PC-9 (cell line): ENCODE measurements at regions not wholly inside any gene's neighbourhood (a gene's known extent, or its start where the extent isn't known, plus 50 kb on each side); places are given as distances from the start of the nearest gene placed in this dataset.

Source experiments
- BruUV-seq: library from RNA; stranded (reverse); fragments of 400-500 nt; replicated peaks from 2 replicates; lab custom pipeline; 2021; lab: Mats Ljungman, UMichigan
- CTCF ChIA-PET: fragments of 300-600 bp; sonication (Branson Sonifier 250); formaldehyde crosslinking; loops from one replicate; lab custom pipeline; 2022; ENCODE audit warnings: antibody characterized with exemption; lab: Charles Lee
- POLR2A ChIA-PET: fragments of 300-600 bp; sonication (Branson Sonifier 250); formaldehyde crosslinking; loops from one replicate; lab custom pipeline; 2022; ENCODE audit warnings: antibody characterized with exemption; ENCODE audit not compliant: unreplicated experiment; lab: Charles Lee
- DNase-seq, 2 experiments: peaks; one replicate each; pipeline versions ENCODE4 v3.0.0 to v3.0.0-alpha.2; 2015 to 2022; ENCODE audit warnings: mixed read lengths in 1 of 2
- H2AFZ ChIP-seq: fragments of 200-600 bp; sonication (generic); 2 replicates; pipeline ENCODE4 v1.8.1; 2017; ENCODE audit warnings: antibody characterized with exemption
- H3F3A ChIP-seq: fragments of 200-600 bp; sonication (generic); 2 replicates; pipeline ENCODE4 v1.8.1; 2017; ENCODE audit warnings: antibody characterized with exemption, mild to moderate bottlenecking, low read depth; ENCODE audit not compliant: insufficient read depth
- H3K27ac ChIP-seq: fragments of 200-600 bp; sonication (generic); 2 replicates; pipeline ENCODE4 v1.6.1; 2016; ENCODE audit warnings: mixed run types
- H3K27me3 ChIP-seq: fragments of 200-600 bp; sonication (generic); 2 replicates; pipeline ENCODE4 v1.6.1; 2016; ENCODE audit warnings: low read depth, mixed run types; ENCODE audit not compliant: insufficient read depth
- H3K36me3 ChIP-seq: fragments of 200-600 bp; sonication (generic); 2 replicates; pipeline ENCODE4 v1.6.1; 2016; ENCODE audit warnings: low read depth, mixed run types
- H3K4me1 ChIP-seq: fragments of 200-600 bp; sonication (generic); replicated peaks from 2 replicates; pipeline ENCODE4 v1.6.1; 2016; ENCODE audit warnings: mixed run types; ENCODE audit not compliant: insufficient read depth
- H3K4me2 ChIP-seq: fragments of 200-600 bp; sonication (generic); 2 replicates; pipeline ENCODE4 v1.6.1; 2017; ENCODE audit warnings: mixed run types
- H3K4me3 ChIP-seq: fragments of 200-600 bp; sonication (generic); 2 replicates; pipeline ENCODE4 v1.6.1; 2016; ENCODE audit warnings: mixed run types
- H3K79me2 ChIP-seq: fragments of 200-600 bp; sonication (generic); 2 replicates; pipeline ENCODE4 v1.6.1; 2017; ENCODE audit warnings: low read depth, mixed run types
- H3K9me2 ChIP-seq: fragments of 200-600 bp; sonication (generic); 2 replicates; pipeline ENCODE4 v1.8.1; 2017; ENCODE audit warnings: mild to moderate bottlenecking; ENCODE audit not compliant: insufficient read depth
- H3K9me3 ChIP-seq: fragments of 200-600 bp; sonication (generic); 2 replicates; pipeline ENCODE4 v1.8.1; 2016; ENCODE audit warnings: low read depth; ENCODE audit not compliant: insufficient read depth
- H4K20me1 ChIP-seq: fragments of 200-600 bp; sonication (generic); 2 replicates; pipeline ENCODE4 v1.8.1; 2017; ENCODE audit not compliant: insufficient read depth
- EZH2 ChIP-seq: fragments of 200-600 bp; sonication (generic); IDR thresholded peaks from 2 replicates; pipeline ENCODE4 v1.8.0; 2017; ENCODE audit warnings: antibody characterized with exemption, low read depth
- intact Hi-C: fragments of 100-400 bp; cut with micrococcal nuclease; formaldehyde crosslinking; loops from one replicate; pipeline ENCODE4 v1.10.0; 2022; ENCODE audit not compliant: unreplicated experiment
- TF ChIP-seq, protein P1 (sequence below): fragments of 200-600 bp; sonication (generic); conservative IDR thresholded peaks from 2 replicates; pipeline ENCODE4 v1.6.1; 2017; ENCODE audit warnings: mixed run types, antibody characterized with exemption, mild to moderate bottlenecking, moderate library complexity

DNA sequence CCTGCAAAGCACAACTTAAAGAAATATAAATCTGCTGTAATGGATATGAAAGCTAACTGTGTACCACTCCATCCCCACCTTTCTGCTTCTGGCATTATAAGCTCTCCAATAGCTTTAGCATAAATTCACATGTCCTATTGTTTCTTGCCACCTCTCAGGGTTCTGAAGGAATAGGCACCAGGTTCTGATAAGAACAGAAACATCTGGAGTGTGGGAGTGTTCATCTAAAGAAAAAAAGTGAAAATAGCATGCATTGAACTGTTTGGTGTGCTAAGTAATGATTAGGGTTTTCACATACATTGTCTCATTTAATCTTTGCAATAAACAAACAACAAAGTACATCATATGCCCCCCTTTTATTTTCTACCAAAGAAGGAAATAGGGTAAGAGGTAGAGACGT lies 72.3 kb downstream of the FAM76B start:
- BruUV-seq = no TSS peak
- Histone ChIP-seq H3K9me2 (no peaks in the 10 kb centered on the region), H3K27ac (no peak overlapping the region), H3K27me3 (no peaks in the 10 kb centered on the region), H3K9me3 (no peaks in the 10 kb centered on the region; the same call in 1 of the 2 replicates), H3K79me2 (no peaks in the 10 kb centered on the region), H3F3A (no peaks in the 10 kb centered on the region), H3K4me1 (no peaks in the 10 kb centered on the region), H3K4me2 (no peak overlapping the region), H3K4me3 (no peak overlapping the region), H4K20me1 (no peaks in the 10 kb centered on the region), H2AFZ (no peak overlapping the region), H3K36me3 (no peaks in the 10 kb centered on the region)
- TF ChIP-seq EZH2 = no peak
- CTCF ChIA-PET = no interaction called here
- DNase-seq = no peak
- POLR2A ChIA-PET = no interaction called here
- intact Hi-C loops = no loop called here

DNA sequence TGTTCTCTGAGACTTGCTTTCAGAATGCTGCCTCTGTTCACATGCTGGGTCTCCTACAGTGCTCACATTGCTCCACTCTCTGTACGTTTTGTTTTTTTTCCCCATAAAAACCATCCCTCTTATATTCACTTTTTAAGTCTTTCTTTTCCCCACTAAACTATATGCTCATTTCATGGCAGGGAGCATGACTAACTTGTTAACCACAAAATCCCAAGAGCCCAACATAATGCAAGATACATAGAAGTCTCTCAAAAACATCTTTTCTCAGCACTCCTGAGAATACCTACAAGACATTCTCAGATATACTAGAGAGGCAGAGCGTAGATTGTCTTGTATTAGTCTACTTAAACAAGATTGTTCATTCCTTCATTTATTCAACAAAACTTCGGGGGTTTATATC lies 73.3 kb downstream of the FAM76B start:
- TF ChIP-seq, protein P1, sequence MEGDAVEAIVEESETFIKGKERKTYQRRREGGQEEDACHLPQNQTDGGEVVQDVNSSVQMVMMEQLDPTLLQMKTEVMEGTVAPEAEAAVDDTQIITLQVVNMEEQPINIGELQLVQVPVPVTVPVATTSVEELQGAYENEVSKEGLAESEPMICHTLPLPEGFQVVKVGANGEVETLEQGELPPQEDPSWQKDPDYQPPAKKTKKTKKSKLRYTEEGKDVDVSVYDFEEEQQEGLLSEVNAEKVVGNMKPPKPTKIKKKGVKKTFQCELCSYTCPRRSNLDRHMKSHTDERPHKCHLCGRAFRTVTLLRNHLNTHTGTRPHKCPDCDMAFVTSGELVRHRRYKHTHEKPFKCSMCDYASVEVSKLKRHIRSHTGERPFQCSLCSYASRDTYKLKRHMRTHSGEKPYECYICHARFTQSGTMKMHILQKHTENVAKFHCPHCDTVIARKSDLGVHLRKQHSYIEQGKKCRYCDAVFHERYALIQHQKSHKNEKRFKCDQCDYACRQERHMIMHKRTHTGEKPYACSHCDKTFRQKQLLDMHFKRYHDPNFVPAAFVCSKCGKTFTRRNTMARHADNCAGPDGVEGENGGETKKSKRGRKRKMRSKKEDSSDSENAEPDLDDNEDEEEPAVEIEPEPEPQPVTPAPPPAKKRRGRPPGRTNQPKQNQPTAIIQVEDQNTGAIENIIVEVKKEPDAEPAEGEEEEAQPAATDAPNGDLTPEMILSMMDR = no peak
- TF ChIP-seq EZH2 = no peak
- Histone ChIP-seq H3K9me2 (no peaks in the 10 kb centered on the region), H3K27me3 (no peaks in the 10 kb centered on the region), H3K9me3 (no peaks in the 10 kb centered on the region), H3K79me2 (no peaks in the 10 kb centered on the region), H4K20me1 (no peaks in the 10 kb centered on the region), H3K4me2 (no peak overlapping the region), H2AFZ (no peak overlapping the region), H3K36me3 (no peaks in the 10 kb centered on the region), H3K4me3 (no peak overlapping the region), H3F3A (no peaks in the 10 kb centered on the region), H3K4me1 (no peaks in the 10 kb centered on the region), H3K27ac (no peak overlapping the region)
- POLR2A ChIA-PET = no interaction called here
- intact Hi-C loops = no loop called here
- BruUV-seq = no TSS peak
- CTCF ChIA-PET = no interaction called here
- no peak for DNase-seq

DNA sequence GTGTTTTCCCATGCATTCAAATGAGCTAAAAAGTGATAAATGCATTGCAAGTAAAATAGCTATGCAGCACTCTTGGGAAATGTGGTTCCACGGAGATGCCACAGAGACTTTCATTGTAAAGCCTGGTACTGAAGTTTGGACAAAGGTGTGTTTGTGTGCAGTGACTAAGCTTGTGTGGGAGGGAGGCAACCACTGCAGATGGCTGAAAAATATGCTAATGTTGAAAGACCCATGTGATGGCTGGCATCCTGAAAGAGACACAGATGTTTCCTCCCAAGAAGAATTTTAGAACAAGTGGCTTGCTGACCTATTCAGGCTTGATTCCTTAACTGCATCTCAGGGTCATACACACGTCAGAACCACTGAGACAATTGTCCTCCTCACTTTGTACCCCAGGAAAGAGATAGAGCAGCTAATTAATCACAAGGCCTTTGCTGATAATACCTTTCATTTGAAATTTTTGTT lies 73.8 kb downstream of the FAM76B start:
- H3K4me2 ChIP-seq = no peak overlapping the region
- H3K4me3 ChIP-seq = no peak overlapping the region
- CTCF ChIA-PET = no interaction called here
- H3F3A ChIP-seq = no peaks in the 10 kb centered on the region
- H3K27me3 ChIP-seq = no peaks in the 10 kb centered on the region
- POLR2A ChIA-PET = no interaction called here
- no peaks in the 10 kb centered on the region for H3K9me3 ChIP-seq
- H3K36me3 ChIP-seq = no peaks in the 10 kb centered on the region
- no peak overlapping the region for H2AFZ ChIP-seq
- H3K79me2 ChIP-seq = no peaks in the 10 kb centered on the region
- no peaks in the 10 kb centered on the region for H3K4me1 ChIP-seq
- no peak for DNase-seq
- no TSS peak for BruUV-seq
- TF ChIP-seq EZH2 = no peak
- TF ChIP-seq, protein P1 = no peak
- H3K27ac ChIP-seq = no peak overlapping the region
- H3K9me2 ChIP-seq = no peaks in the 10 kb centered on the region
- no peaks in the 10 kb centered on the region for H4K20me1 ChIP-seq
- intact Hi-C loops = no loop called here
